H1 (cell line): ENCODE measurements at regions not wholly inside any gene's neighbourhood (a gene's known extent, or its start where the extent isn't known, plus 50 kb on each side); places are given as distances from the start of the nearest gene placed in this dataset.

ENCODE experiments used
- POLR2A ChIP-seq, 2 experiments: IDR thresholded peaks; 1 replicate in 1 of 2; 2 replicates in 1 of 2; pipeline ENCODE4 v1.6.1; 2011; ENCODE audit warnings: low read depth in 2 of 2, low read length in 2 of 2, mild to moderate bottlenecking in 2 of 2; ENCODE audit errors: control extremely low read depth in 1 of 2
- TF ChIP-seq, protein P1 (sequence below), 3 experiments: IDR thresholded peaks; 1 replicate in 2 of 3; 2 replicates in 1 of 3; pipeline versions ENCODE4 v1.5.1 to v1.6.1; 2011; ENCODE audit warnings: low read length in 3 of 3, mild to moderate bottlenecking in 3 of 3, inconsistent platforms in 2 of 3, low read depth in 1 of 3, moderate library complexity in 1 of 3; ENCODE audit not compliant: insufficient read depth in 1 of 3; ENCODE audit errors: control extremely low read depth in 1 of 3

DNA sequence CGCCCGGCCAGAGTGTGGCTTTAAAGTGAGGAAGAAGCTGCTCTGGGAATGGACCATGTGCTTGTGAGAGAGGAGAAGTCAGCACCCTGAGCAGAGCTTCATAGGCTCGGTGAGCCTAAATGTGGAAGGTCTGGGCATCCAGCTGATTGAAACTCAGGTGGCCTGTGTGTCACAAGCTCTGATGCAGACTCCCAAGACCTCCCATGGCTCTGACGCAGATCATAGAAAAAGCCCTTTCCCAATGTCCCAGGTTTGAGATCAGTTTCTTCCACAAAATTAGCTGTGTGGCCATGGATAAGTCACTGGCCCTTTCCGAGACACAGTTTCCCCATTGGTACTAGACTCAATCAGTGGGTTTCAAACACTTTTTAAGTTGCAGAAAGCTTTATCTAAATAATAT lies 180.0 kb upstream of the CCL2 start:
- TF ChIP-seq, protein P1, sequence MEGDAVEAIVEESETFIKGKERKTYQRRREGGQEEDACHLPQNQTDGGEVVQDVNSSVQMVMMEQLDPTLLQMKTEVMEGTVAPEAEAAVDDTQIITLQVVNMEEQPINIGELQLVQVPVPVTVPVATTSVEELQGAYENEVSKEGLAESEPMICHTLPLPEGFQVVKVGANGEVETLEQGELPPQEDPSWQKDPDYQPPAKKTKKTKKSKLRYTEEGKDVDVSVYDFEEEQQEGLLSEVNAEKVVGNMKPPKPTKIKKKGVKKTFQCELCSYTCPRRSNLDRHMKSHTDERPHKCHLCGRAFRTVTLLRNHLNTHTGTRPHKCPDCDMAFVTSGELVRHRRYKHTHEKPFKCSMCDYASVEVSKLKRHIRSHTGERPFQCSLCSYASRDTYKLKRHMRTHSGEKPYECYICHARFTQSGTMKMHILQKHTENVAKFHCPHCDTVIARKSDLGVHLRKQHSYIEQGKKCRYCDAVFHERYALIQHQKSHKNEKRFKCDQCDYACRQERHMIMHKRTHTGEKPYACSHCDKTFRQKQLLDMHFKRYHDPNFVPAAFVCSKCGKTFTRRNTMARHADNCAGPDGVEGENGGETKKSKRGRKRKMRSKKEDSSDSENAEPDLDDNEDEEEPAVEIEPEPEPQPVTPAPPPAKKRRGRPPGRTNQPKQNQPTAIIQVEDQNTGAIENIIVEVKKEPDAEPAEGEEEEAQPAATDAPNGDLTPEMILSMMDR (IDR thresholded peaks at IDR 0.05; ENCODE audit: control extremely low read depth in 1 of 3, insufficient read depth in 1 of 3, low read depth in 1 of 3, low read length in 3 of 3), result no peak
- no peak for TF ChIP-seq POLR2A (IDR thresholded peaks at IDR 0.05; ENCODE audit: control extremely low read depth in 1 of 2, low read depth in 2 of 2, low read length in 2 of 2)
